Limb (tissue), 2 donors: ENCODE measurements at regions not wholly inside any gene's neighbourhood (a gene's known extent, or its start where the extent isn't known, plus 50 kb on each side); places are given as distances from the start of the nearest gene placed in this dataset.
A peak's percentile ranks its signal among the peaks of the same experiment; 100 is the strongest.

ENCODE experiments used
- DNase-seq, 2 donors: peaks; one replicate each; pipeline ENCODE4 v3.0.0-alpha.2; 2016; ENCODE audit errors: extremely low spot score in 2 of 2

- DNase-seq, result no peak
Measured at GRCh38 chr10:29692121-29692539, 57.4 kb upstream of the SVIL start.

DNA sequence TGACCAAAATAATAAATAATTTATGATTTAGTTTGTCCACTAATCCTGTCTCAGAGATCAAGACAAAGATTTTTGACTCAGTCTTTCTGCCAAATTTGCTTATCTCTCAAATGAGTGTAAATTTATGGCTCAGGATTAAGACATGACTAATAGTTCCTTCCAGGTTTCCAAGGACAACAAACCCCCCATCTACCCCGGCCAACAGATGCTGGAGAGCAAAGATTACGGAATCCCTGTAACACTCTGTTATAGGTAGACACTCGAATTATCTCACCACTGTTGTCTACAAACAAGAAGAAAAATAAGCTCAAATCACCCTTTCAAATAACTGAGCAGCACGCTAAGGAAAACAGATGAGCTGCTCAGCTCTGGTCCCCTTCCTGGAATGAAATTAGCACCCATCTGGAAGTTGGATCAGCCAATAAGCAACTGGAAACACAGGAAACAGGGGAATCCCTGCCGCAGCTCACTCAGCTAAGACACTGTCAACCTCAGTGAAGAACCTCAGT is 56.8 kb upstream of the SVIL start:
- DNase-seq, result peak; percentile 32 to 50

DNA sequence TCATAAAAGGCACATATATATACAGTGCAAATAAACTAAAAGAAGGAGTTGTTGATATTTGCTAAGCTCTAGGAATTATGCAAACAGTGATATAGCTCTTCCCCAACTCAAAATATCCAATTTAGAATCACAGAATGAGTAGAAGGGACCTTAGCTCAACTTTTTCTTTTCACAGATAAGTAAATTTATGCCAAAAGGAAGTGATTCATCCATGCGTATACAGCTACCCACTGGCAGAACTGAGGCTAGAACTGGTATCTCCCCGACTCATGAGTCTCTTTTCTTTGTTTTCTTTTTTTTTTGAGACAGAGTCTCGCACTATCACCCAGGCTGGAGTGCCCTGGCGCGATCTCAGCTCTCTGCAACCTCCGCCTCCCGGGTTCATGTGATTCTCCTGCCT is 54.2 kb upstream of the SVIL start:
- DNase-seq, result no peak

GRCh38 chr10:29688230-29688661 is 53.5 kb upstream of the SVIL start:
- DNase-seq, result no peak

- DNase-seq, result no peak
Measured at GRCh38 chr10:29687421-29688164, 52.8 kb upstream of the SVIL start.

DNA sequence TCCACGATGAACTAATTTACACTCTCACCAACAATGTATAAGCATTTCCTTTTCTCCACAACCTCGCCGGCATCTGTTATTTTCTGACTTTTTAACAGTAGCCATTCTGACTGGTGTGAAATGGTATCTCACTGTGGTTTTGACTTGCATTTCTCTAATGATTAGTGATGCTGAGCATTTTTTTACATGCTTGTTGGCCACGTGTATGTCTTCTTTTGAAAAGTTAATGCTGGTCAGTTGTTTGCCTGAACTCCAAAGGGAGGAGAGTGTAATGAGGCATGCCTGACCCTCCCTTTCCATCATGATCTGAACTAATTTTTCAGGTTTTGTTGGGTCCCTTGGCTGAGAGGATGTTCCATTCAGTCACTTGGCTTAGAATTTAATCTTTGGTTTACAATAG is 50.7 kb upstream of the SVIL start:
- DNase-seq, result no peak
